WERI-Rb-1 (cell line): ENCODE measurements at regions not wholly inside any gene's neighbourhood (a gene's known extent, or its start where the extent isn't known, plus 50 kb on each side); places are given as distances from the start of the nearest gene placed in this dataset.

ENCODE experiments used
- DNase-seq: peaks from one replicate; pipeline ENCODE4 v3.0.0-alpha.2; 2020
- H3K27ac ChIP-seq: fragments of 250-450 bp; sonication (Bioruptor Pico); 2 replicates; pipeline ENCODE4 v1.5.1; 2020; ENCODE audit warnings: mild to moderate bottlenecking, moderate library complexity
- H3K27me3 ChIP-seq: fragments of 250-450 bp; sonication (Bioruptor Pico); 2 replicates; pipeline ENCODE4 v1.5.1; 2021; ENCODE audit warnings: mild to moderate bottlenecking, low read depth, moderate library complexity; ENCODE audit not compliant: insufficient read depth, severe bottlenecking
- H3K36me3 ChIP-seq: fragments of 250-450 bp; sonication (Bioruptor Pico); 2 replicates; pipeline ENCODE4 v1.5.1; 2020; ENCODE audit warnings: mild to moderate bottlenecking, moderate library complexity
- H3K4me3 ChIP-seq: 2 replicates; pipeline ENCODE4 v1.5.1; 2011; ENCODE audit warnings: low read depth, mild to moderate bottlenecking, control low read depth, low read length
- H3K9me3 ChIP-seq: fragments of 250-450 bp; sonication (Bioruptor Pico); 2 replicates; pipeline ENCODE4 v1.5.1; 2021; ENCODE audit warnings: mild to moderate bottlenecking, moderate library complexity; ENCODE audit not compliant: severe bottlenecking
- CTCF ChIP-seq: IDR thresholded peaks from 2 replicates; pipeline ENCODE4 v1.5.1; 2011; ENCODE audit warnings: low read depth, mild to moderate bottlenecking, control low read depth, inconsistent platforms, low read length

GRCh38 chr1:69510026-69510425 lies 57.7 kb upstream of the LRRC7 start:
- no peaks in the 10 kb centered on the region for H3K9me3 ChIP-seq
- H3K36me3 ChIP-seq = no peaks in the 10 kb centered on the region
- H3K27me3 ChIP-seq = no peaks in the 10 kb centered on the region
- TF ChIP-seq CTCF = no peak
- DNase-seq = no peak
- H3K4me3 ChIP-seq = no peak overlapping the region
- H3K27ac ChIP-seq = no peak overlapping the region

- Histone ChIP-seq H3K9me3 (no peaks in the 10 kb centered on the region), H3K27ac (no peak overlapping the region), H3K36me3 (no peaks in the 10 kb centered on the region), H3K4me3 (no peak overlapping the region), H3K27me3 (no peaks in the 10 kb centered on the region)
- no peak for DNase-seq
- TF ChIP-seq CTCF = no peak
Observed at GRCh38 chr1:69511426-69512192, 56.1 kb upstream of the LRRC7 start.

- Histone ChIP-seq H3K27ac (no peak overlapping the region), H3K36me3 (no peaks in the 10 kb centered on the region), H3K4me3 (no peak overlapping the region), H3K9me3 (no peaks in the 10 kb centered on the region), H3K27me3 (no peaks in the 10 kb centered on the region)
- no peak for TF ChIP-seq CTCF
- DNase-seq = no peak
Observed at GRCh38 chr1:69513601-69514000, 54.1 kb upstream of the LRRC7 start.
